ENCODE measurements at regions not wholly inside any gene's neighbourhood (a gene's known extent, or its start where the extent isn't known, plus 50 kb on each side); places are given as distances from the start of the nearest gene placed in this dataset.
"Not testable (repeated sequence)": the region's sequence is repeated elsewhere in the genome, so short reads cannot be mapped to it uniquely, and the experiment has no call there.

DNA sequence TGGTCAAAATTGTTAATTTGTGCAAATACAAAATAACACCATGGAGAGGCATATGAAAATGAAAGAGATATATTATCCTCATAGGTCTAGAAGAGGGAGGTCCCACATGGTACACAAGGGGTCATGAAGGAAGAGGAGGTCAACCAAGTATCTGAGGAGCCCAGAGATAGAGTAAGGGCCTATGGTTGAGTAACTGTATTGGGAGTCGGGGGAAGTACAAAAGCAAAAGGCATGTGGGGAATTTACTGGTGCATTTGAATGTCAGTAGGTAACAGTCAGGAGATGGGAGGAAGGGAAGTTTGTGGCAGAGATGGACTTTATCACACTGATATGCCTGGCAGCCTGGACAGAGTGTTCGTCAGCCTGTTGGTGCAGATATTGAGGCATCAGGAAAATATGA lies 1113.7 kb downstream of the OTOL1 start:
- intact Hi-C loops (cut with micrococcal nuclease): no loop called here

DNA sequence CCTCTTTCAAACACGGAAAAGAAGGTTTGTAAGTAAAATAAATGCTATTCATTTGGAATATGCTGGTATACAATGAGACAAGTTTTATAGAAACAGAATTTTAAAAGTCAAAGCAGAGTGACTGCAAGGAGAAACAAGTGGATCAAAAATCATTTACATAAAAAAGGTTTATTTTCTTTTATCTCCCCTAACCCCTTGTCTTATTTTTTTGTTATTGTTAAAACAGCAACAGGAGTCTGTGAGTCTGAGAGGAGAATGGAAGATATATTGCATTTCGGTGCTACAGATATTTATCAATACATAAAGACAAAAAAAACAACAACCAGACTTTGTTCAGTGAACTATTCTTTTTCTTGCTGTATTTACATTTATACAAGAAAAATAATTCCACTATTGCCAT lies 1116.4 kb downstream of the OTOL1 start:
- intact Hi-C loops (cut with micrococcal nuclease): no loop called here

DNA sequence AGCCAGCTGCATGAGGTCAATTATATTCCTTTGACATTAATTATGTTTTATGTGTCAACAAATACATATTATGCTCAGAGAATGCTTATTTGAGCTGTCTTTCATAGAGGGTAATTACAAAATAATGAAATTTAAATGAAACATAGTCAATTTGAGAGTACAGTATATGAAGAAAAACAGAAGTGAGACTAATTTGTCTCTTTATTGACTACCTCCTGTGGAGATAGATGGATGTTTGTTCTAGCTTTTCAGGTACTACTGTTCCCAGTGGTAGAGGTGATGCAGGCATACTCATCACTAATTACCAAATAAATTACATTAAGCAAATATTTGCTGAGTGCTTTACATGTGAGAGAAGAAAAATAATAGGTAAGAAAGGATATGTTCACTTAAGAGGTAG lies 1129.6 kb downstream of the OTOL1 start:
- intact Hi-C loops (cut with micrococcal nuclease): no loop called here

DNA sequence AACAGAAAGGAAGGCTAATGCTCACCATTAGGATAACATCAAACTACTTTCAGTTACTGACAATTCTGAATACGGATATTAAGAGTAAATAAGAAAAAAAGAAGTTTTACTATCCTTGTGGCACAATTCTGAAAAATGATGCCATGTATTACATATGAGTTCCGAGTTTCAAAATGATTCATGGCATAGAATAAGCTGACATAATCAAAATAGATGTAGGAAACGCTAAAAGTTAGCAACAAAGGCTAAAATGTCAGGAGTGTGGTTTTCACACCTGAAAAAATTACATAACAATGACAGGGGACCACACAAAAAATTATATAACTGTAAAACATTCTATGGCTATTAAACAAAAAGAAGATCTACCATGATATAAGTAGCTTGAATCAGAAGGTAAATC lies 1131.9 kb downstream of the OTOL1 start:
- intact Hi-C loops (cut with micrococcal nuclease): no loop called here

DNA sequence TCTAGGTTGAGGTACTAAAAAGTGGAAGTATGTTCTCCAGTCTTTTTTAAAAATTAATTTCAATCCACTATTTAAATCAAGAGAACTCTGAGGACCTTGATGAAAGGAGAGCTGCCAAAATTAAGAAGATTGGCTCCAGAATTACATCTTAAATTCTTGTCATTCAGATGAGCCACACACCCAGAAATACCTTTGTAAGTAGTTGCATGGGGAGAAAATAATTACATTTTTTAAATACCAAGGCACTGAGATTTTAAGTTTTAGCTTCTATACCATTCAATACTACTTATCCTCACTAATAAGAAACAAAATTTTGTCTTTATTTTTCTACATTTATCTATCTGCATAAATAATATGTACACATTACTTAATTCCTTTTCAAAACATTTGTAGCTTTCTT lies 1132.8 kb downstream of the OTOL1 start:
- intact Hi-C loops (cut with micrococcal nuclease): no loop called here

DNA sequence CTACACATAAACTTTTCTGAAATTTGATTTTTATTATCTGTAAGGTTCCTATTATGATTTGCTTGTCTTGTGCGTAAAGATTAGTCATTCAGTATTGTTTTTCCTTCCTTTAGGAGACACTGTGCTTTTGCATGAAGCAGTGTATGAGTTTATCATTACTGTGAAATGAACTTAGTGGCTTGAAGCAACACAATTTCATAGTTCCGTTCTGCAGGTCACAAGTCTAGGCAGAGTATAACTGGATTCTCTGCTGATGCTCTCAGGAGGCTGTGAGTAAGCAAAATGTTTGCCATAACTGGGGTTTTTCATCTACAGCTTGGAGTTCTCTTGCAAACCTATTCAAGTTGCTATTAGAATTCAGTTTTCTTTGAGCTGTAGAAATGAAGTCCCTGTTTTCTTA lies 1136.1 kb downstream of the OTOL1 start:
- intact Hi-C loops (cut with micrococcal nuclease): no loop called here

DNA sequence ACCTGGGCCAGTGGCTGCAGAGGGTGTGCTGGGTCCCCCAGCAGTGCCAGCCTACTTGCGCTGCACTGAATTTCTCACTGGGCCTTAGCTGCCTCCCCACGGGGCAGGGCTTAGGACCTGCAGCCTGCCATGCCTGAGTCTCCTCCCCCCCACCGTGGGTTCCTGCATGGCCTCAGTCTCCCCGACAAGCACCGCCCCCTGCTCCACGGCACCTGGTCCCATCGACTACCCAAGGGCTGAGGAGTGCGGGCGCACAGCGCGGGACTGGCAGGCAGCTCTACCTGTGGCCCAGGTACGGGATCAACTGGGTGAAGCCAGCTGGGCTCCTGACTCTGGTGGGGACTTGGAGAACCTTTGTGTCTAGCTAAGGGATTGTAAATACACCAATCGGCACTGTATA lies 1143.6 kb downstream of the OTOL1 start:
- intact Hi-C loops (cut with micrococcal nuclease): not testable (repeated sequence)

DNA sequence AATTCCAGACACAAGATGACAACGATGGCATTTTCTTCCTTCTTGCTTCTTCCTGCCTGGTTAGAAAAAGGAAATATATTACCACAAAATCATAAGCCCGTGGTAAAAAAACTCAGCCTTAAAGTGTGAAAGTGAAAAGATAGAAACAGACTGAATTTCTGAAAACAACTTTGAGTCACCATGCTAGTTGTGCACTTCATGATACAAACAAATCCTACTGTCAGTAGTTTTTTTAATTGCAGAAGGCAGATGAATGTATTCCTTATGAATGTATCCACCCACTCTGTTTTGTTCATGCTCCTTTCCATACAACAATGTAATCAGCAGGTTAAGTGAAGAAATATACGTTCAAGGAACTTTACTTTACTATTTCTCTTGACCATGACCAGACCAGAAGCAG lies 1144.7 kb downstream of the OTOL1 start:
- intact Hi-C loops (cut with micrococcal nuclease): no loop called here

DNA sequence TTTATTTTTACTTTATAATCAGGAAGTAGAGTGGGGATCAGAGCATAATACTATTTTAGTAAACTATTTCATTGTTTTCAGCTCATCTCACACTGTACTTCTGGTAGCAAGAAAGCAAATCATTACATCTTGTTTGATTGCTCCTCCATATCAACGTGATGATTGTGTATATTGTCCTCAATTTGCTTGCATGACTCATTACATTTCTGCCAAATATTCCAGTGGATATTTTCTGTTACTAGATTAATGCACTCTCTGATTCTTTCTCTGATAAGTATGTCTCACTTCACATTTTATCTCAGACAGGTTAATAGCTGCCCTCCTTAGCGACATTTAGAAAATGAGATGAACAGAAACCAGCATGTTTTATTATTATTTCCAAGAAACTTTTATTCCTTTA lies 1145.3 kb downstream of the OTOL1 start:
- intact Hi-C loops (cut with micrococcal nuclease): no loop called here

DNA sequence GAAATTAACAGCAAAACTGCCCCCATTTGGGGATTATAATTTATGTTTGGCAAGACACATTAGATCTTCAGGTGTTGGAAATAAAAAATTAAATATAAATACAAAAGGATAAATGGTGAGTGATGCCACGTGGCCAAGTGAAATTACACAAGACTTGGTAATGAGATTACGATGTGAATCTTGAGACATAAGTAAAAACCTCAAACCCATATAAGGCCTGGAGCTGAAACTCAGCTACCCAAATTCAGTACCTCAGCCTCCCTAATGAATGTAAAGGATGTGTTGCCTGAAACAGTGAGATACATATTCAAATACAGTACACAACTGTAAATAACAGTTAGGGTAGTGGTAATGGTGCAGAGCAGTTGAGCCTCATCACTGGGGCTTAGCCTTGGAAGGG lies 1146.6 kb downstream of the OTOL1 start:
- intact Hi-C loops (cut with micrococcal nuclease): no loop called here

DNA sequence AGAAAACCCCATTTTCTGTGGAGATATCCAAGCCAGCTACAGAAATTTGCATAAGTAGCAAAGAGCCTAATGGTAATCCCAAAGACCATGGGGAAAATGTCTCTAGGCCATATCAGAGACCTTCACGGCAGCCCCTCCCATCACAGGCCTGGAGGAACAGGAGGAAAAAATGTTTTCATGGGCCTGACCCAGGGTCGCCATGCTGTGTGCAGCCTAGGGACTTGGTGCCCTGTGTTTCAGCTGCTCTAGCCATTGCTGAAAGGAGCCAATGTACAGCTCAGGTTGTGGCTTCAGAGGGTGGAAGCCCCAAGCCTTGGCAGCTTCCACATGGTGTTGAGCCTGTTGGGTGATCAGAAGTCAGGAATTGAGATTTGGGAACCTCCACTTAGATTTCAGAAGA lies 1150.7 kb downstream of the OTOL1 start:
- intact Hi-C loops (cut with micrococcal nuclease): no loop called here

DNA sequence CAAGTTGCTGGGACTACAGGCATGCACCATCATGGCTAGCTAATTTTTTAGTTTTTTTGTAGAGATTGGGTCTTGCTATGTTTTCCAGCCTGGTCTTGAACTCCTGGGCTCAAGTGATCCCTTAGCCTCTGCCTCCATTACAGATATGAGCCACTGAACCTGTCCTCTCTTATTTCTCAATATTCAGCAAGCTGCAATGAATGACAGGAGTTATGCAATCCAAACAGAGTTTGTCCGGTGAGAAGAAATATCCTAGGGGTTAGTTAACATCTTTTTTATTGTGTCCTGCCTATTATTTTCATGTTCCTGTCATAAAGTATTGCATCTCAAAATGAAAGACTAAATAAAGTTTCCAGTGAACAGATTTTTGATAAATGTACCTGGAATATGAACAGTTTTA lies 1161.4 kb downstream of the OTOL1 start:
- intact Hi-C loops (cut with micrococcal nuclease): no loop called here

DNA sequence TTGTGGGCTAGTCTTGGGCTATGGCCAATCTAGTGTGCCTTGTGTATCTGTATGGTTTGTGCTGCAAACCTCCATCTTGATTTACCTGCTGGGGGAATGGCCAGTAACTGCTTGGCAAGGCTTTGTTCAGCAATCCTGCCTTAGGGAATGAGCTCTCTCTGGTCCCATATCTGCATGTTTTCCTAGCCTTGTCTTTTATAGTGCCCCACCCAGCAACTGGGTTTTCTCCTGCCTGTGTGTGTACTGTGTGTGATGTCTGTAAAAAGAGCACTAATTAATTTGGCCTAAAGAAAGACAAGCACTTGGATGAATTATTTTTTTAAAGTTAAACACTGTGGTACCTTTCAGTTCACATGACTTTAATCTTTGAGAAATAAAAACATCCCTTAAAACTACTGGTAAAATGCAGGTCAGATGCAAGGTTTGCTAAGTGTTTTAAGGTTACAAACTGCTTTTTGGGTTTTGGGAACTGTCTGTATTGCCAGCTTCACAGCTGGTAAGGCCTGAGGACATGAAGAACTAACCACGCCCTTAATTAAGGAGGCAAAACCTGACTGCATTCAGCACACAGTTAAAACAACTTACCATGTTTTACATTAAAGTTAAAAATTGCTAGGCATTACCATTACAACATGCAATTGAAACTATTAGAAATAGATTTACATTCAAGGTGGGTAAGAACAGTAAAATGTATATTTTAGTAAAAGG lies 1169.2 kb downstream of the OTOL1 start:
- intact Hi-C loops (cut with micrococcal nuclease): no loop called here

DNA sequence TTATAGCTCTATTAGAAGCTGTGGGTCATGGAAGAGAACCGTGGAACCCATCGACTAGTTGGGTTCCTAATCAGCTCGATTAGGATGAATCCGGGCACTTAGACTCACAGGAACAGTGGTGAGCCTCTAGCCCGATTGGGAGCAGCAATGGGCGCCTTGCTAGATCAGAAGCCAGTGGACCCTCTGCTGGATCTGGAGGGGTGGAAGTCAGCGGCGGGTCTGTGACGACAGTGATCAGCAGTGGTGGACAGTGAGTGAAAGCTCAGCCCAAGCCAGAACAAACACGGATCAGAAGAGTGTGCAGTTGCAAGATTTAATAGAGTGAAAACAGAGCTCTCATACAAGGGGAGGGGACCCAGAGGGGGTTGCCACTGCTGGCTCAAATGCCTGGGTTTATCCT lies 1170.2 kb downstream of the OTOL1 start:
- intact Hi-C loops (cut with micrococcal nuclease): no loop called here

DNA sequence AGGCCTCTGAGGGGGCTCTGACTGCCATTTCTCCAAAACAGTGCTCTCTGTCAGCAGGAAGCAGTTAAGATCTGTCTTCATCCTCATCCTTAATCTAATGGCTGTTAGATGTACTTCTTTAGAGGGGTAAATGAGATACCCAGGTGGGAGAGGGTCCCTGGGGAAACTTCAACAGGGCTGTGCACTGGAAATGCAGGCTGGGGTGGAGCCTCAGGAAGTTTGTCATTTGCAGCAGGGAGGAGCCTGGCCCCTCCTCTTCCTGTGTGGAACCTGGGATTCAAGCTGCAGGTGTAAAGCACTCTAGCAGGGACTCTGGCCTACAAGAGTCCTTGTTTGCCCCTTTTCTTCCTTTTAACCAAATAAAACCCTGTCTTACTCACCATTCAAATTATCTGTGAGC lies 1173.6 kb downstream of the OTOL1 start:
- intact Hi-C loops (cut with micrococcal nuclease): no loop called here

DNA sequence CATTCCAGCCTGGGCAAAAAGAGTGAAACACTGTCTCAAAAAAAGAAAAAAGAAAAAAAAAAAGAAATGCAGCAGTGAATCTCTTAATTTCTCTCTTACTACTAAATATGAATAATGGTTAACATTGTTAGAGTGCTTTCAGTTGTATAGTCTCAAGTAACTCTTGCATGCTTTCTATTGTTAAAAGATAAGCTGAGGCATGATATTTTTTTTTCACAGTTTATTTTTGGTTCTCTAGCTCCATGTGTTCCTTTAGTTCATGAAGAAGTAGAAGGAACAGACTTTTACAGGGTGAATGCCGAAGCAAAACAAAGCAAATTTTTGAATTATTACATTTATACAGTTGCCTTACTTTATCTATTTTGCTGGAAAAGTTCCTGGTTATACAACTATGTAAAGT lies 1180.9 kb downstream of the OTOL1 start:
- intact Hi-C loops (cut with micrococcal nuclease): no loop called here

DNA sequence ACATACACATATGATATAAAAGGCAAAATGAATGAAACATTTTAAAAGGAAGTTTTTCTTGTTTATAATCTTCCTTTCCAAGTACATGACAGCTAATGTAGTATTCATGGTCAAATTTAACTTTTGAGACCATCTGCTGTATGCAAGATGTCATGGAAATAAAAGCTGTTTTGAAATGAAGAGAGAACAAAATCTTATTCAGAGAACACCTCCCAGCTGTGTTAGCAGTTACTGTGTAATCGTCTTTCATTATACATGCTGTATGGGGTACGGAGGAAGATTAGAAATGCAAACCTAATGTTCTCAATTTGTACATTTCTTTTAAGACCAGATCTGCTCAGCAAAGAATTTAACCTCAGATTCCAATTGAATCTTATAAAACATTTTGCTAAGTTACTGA lies 1182.3 kb downstream of the OTOL1 start:
- intact Hi-C loops (cut with micrococcal nuclease): no loop called here

DNA sequence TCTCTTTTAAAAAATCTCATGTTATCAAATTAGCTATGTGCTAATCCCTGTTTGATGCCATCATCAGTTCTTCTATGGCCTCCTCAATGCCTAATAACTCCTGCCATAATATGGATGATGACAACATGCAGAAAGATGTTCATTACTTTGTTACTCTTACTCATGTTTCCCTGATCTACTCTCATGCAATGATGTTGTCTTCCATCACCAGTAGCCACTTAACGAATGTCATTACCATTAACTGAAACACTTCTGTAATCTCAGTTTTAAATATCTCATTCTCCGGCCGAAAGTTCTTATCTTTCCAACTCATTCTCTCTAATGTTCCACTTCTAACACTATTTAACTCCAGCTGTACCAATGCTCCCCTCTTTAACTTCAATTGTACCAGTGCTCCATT lies 1187.7 kb downstream of the OTOL1 start:
- intact Hi-C loops (cut with micrococcal nuclease): no loop called here

DNA sequence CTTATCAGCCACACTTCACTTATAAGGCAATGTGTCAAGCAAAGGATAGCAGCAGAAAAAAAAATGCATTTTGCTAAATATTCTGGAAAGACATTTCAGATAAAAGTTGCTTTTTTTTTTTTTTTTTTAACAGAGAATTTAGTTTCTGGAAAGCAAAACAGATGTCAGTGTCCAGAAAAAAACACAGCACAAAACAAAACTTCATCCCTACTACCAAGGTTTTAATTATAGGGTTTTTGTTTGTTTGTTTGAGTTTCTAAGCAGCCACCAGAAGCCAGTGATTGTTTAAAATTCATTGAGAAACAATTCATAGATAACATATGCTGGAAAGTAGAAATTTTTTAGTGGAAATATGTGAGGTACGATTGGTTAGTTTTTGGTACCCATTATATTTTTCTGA lies 1202.7 kb downstream of the OTOL1 start:
- intact Hi-C loops (cut with micrococcal nuclease): no loop called here

DNA sequence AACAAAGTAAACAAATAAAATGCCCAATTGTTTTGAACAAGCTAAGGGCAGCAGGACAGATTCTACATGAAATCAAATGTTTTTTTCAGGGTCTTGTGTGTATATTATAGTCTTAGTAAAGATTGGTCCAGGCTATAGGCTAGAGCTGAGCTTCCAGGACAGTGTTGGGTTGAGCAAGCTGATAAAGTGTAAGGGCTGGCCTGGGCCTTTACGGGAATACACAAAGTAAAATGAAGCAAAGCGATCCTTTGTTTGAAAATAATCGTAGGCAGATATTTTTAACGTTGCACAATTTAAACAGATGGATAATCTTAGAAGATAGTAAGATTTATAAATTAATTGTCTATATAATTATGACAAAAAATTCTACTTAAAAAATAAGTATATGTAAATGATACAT lies 1204.6 kb downstream of the OTOL1 start:
- intact Hi-C loops (cut with micrococcal nuclease): no loop called here

DNA sequence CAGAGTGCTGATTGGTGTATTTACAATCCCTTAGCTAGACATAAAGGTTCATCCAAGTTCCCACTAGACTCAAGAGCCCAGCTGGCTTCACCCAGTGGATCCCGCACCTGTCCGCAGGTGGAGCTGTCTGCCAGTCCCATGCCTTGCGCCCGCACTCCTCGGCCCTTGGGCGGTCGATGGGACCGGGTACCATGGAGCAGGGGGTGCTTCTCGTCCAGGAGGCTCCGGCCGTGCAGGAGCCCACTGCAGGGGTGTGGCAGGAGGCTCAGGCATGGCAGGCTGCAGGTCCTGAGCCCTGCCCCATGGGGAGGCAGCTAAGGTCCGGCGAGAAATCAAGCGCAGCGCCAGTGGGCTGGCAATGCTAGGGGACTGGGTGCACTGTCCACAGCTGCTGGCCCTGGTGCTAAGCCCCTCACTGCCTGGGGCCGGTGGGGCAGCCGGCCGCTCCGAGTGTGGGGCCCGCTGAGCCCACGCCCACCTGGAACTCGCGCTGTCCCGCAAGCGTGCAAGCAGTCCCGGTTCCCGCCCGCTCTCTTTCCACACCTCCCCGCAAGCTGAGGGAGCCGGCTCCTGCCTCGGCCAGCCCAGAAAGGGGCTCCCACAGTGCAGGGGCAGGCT lies 1206.3 kb downstream of the OTOL1 start:
- intact Hi-C loops (cut with micrococcal nuclease): no loop called here

DNA sequence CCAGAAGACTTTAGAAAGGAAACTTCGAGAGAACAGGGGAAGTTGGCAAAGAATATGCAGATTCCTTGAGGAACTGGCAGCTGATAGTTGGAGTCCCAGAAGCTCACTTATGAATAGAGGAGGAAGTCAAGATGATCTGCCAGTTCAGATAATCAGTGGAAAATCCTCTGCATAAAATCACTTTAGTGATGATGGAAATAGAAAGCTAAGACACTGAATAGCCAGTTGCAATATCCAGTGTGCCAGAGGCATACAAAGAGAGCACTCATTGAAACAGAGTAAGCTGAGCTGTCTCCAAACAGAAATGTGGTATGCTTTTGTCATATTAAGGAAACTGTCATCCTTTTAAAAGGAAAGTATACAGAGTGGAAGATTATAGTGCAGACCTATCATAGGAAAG lies 1207.6 kb downstream of the OTOL1 start:
- intact Hi-C loops (cut with micrococcal nuclease): no loop called here

DNA sequence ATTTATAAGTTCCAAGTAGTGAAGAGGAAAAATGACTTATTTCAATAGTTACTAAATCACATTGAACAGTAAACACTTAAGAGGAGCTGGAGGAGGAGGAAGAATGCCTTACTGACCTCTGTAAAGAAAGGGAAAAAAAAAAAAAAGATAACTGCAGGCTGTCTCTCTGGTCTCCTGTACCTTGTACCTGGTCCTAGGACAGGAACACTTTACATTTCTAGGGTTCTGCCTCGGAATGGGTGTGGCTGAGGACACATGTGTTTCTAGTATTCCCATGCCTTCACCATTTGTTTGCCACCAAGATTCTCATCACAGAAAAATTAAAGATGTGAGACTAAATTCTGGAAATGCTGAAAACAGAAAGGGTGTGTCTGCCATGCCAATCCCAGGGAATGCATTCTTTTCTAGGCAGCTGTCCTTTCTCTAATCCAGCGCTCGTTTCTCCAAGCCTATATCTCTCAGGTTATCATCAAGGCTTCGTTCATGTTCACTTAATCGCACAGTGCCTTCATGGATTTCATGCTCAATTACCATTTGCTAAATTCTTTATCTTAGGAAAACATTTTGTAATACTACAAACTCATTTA lies 1208.3 kb downstream of the OTOL1 start:
- intact Hi-C loops (cut with micrococcal nuclease): no loop called here

Measured in T-helper 2 cell treated with Interferon-gamma antibody and Interleukin-4, amounts not matched to agents 100 ng/mL and 5 ng/mL, for 36 hours (primary cell).